Naive thymus-derived CD4-positive, alpha-beta T cell (primary cell): ENCODE measurements at regions not wholly inside any gene's neighbourhood (a gene's known extent, or its start where the extent isn't known, plus 50 kb on each side); places are given as distances from the start of the nearest gene placed in this dataset.

Source experiments
- ATAC-seq: fragments of 150-1000 bp; cut with Tn5 transposase; 2 replicates; pipeline ENCODE4 v1.10.0; 2021; ENCODE audit warnings: mild to moderate bottlenecking, moderate library complexity
- CTCF ChIA-PET: fragments of 350-600 bp; sonication (Branson Sonifier 250); formaldehyde crosslinking; loops from one replicate; lab custom pipeline; 2021; ENCODE audit warnings: antibody characterized with exemption; lab: Charles Lee
- POLR2A ChIA-PET: fragments of 350-600 bp; sonication (Branson Sonifier 250); formaldehyde crosslinking; loops from one replicate; lab custom pipeline; 2021; ENCODE audit warnings: antibody characterized with exemption, inconsistent platforms; lab: Charles Lee
- DNase-seq, 9 donors: peaks; one replicate each; pipeline versions ENCODE4 v3.0.0 to v3.0.0-alpha.2; 2020 to 2022; ENCODE audit warnings: mixed read lengths in 1 of 9
- H3K27ac ChIP-seq: one replicate; pipeline ENCODE4 v1.7.0; 2013; ENCODE audit warnings: mild to moderate bottlenecking, low read depth, low read length, moderate library complexity
- H3K27me3 ChIP-seq, 2 donors: one replicate each; pipeline ENCODE4 v1.7.0; 2013; ENCODE audit warnings: low read length in 2 of 2, mild to moderate bottlenecking in 2 of 2, moderate library complexity in 2 of 2; ENCODE audit not compliant: control insufficient read depth in 2 of 2, insufficient read depth in 2 of 2
- H3K36me3 ChIP-seq, 3 experiments: 1 replicate in 2 of 3; 2 replicates in 1 of 3; pipeline ENCODE4 v1.7.0; 2013; ENCODE audit warnings: low read length in 3 of 3, mild to moderate bottlenecking in 3 of 3, moderate library complexity in 1 of 3; ENCODE audit not compliant: insufficient read depth in 3 of 3, control insufficient read depth in 2 of 3
- H3K4me1 ChIP-seq, 2 donors: one replicate each; pipeline ENCODE4 v1.7.0; 2013; ENCODE audit warnings: low read length in 2 of 2, mild to moderate bottlenecking in 2 of 2, moderate library complexity in 1 of 2; ENCODE audit not compliant: control insufficient read depth in 2 of 2, insufficient read depth in 2 of 2
- H3K4me3 ChIP-seq: 2 replicates; pipeline ENCODE4 v1.7.0; 2013; ENCODE audit warnings: mild to moderate bottlenecking, low read length
- H3K9me3 ChIP-seq, 3 experiments: 1 replicate in 2 of 3; 2 replicates in 1 of 3; pipeline ENCODE4 v1.7.0; 2013; ENCODE audit warnings: low read length in 3 of 3; ENCODE audit not compliant: control insufficient read depth in 2 of 3
- H3K27ac Mint-ChIP-seq, 9 donors: one replicate each; pipeline ENCODE4 v1.8.0; 2020 to 2022; ENCODE audit warnings: mixed read lengths in 9 of 9, mild to moderate bottlenecking in 8 of 9, moderate library complexity in 5 of 9, inconsistent platforms in 2 of 9
- H3K27me3 Mint-ChIP-seq, 5 donors: one replicate each; pipeline ENCODE4 v1.8.0; 2021 to 2022; ENCODE audit warnings: mixed read lengths in 5 of 5, mild to moderate bottlenecking in 1 of 5
- H3K36me3 Mint-ChIP-seq, 5 donors: one replicate each; pipeline ENCODE4 v1.8.0; 2020 to 2022; ENCODE audit warnings: mixed read lengths in 5 of 5, mild to moderate bottlenecking in 3 of 5, inconsistent platforms in 1 of 5
- H3K4me1 Mint-ChIP-seq, 7 donors: one replicate each; pipeline ENCODE4 v1.8.0; 2020 to 2022; ENCODE audit warnings: mixed read lengths in 7 of 7, mild to moderate bottlenecking in 3 of 7, inconsistent platforms in 1 of 7
- H3K4me3 Mint-ChIP-seq, 10 donors: one replicate each; pipeline ENCODE4 v1.8.0; 2020 to 2022; ENCODE audit warnings: mild to moderate bottlenecking in 10 of 10, mixed read lengths in 10 of 10, moderate library complexity in 6 of 10, inconsistent platforms in 2 of 10
- H3K9me3 Mint-ChIP-seq, 11 donors: one replicate each; pipeline ENCODE4 v1.8.0; 2020 to 2022; ENCODE audit warnings: mixed read lengths in 11 of 11, mild to moderate bottlenecking in 4 of 11, inconsistent platforms in 1 of 11, moderate library complexity in 1 of 11
- intact Hi-C, 2 donors: fragments of 100-400 bp; cut with micrococcal nuclease; formaldehyde crosslinking; loops; one replicate each; pipeline ENCODE4 v1.15.1; 2023

DNA sequence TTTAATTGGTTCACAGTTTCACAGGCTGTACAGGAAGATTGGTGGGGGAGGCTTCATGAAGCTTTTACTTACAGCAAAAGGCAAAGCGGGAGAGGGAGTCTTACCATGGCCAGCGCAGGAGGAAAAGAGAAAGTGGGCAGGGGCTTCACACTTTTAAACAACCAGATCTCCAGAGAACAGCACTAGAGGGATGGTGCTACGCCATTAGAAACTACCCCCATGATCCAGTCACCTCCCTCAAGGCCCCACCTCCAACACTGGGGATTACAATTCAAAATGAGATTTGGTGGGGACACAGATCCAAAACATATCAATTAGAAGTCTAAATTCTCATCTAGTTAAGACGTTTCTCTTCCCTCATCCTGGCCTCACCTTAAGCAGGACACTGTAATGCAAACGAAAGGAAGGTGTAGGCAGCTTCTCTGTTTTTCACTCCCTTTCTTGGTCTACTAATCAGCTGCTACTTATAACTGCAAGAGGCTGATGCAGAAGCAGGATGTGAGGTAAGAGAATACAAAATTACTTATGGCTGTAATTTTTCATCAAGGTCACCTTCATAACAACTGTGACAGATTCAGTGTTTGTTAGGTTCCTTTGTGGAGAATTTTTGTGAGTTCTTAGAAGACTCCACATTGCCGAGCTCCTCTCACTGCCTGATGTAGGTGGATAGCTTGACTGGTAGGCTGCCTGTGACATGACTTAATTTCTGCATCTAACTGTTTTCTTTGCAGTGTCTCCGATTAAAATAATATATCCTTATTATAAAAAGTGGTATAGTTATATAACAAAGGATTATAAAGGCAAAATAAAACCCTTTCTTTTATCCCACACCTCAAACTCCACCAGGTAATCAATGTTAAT lies 255.1 kb downstream of the IL15 start:
- ATAC-seq = no peak
- POLR2A ChIA-PET = no interaction called here
- CTCF ChIA-PET = no interaction called here
- no peak for DNase-seq
- H3K27ac Mint-ChIP-seq = no peak overlapping the region
- H3K4me3 Mint-ChIP-seq = no peak overlapping the region
- Histone ChIP-seq H3K9me3 (no peaks in the 10 kb centered on the region), H3K4me1 (no peaks in the 10 kb centered on the region), H3K27ac (no peak overlapping the region), H3K36me3 (no peaks in the 10 kb centered on the region), H3K4me3 (no peak overlapping the region), H3K27me3 (no peaks in the 10 kb centered on the region)
- intact Hi-C loops = no loop called here
- H3K4me1 Mint-ChIP-seq = no peaks in the 10 kb centered on the region
- H3K36me3 Mint-ChIP-seq = no peaks in the 10 kb centered on the region
- peaks cover 0 to 9% (median 0%) of the 10 kb centered on the region in 5 donors for H3K27me3 Mint-ChIP-seq
- H3K9me3 Mint-ChIP-seq = no peaks in the 10 kb centered on the region

GRCh38 chr4:141896687-141897086 lies 260.3 kb downstream of the IL15 start:
- Mint-ChIP-seq H3K27me3 (peaks cover 0 to 5% (median 0%) of the 10 kb centered on the region in 5 donors), H3K36me3 (no peaks in the 10 kb centered on the region), H3K9me3 (no peaks in the 10 kb centered on the region), H3K4me3 (no peak overlapping the region), H3K27ac (no peak overlapping the region), H3K4me1 (peaks cover 0 to 6% (median 0%) of the 10 kb centered on the region in 7 donors)
- Histone ChIP-seq H3K27me3 (no peaks in the 10 kb centered on the region), H3K9me3 (no peaks in the 10 kb centered on the region), H3K4me3 (no peak overlapping the region), H3K27ac (no peak overlapping the region), H3K4me1 (no peaks in the 10 kb centered on the region), H3K36me3 (no peaks in the 10 kb centered on the region)
- intact Hi-C loops = no loop called here
- POLR2A ChIA-PET = no interaction called here
- CTCF ChIA-PET = no interaction called here
- ATAC-seq (no peak), DNase-seq (no peak)

GRCh38 chr4:141898346-141898745 lies 262.0 kb downstream of the IL15 start:
- Mint-ChIP-seq H3K27me3 (peaks cover 0 to 5% (median 0%) of the 10 kb centered on the region in 5 donors), H3K4me3 (no peak overlapping the region), H3K36me3 (no peaks in the 10 kb centered on the region), H3K27ac (no peak overlapping the region), H3K9me3 (no peaks in the 10 kb centered on the region), H3K4me1 (peaks cover 0 to 6% (median 0%) of the 10 kb centered on the region in 7 donors)
- ATAC-seq = no peak
- DNase-seq = no peak
- H3K4me1 ChIP-seq = no peaks in the 10 kb centered on the region
- no peak overlapping the region for H3K27ac ChIP-seq
- no peak overlapping the region for H3K4me3 ChIP-seq
- CTCF ChIA-PET = no interaction called here
- H3K27me3 ChIP-seq = no peaks in the 10 kb centered on the region
- POLR2A ChIA-PET = no interaction called here
- H3K36me3 ChIP-seq = no peaks in the 10 kb centered on the region
- H3K9me3 ChIP-seq = no peaks in the 10 kb centered on the region
- intact Hi-C loops = no loop called here

GRCh38 chr4:141899103-141899502 lies 262.7 kb downstream of the IL15 start:
- ATAC-seq (no peak), DNase-seq (no peak)
- no peaks in the 10 kb centered on the region for H3K9me3 Mint-ChIP-seq
- H3K4me3 Mint-ChIP-seq = no peak overlapping the region
- no peaks in the 10 kb centered on the region for H3K27me3 ChIP-seq
- H3K27ac ChIP-seq = no peak overlapping the region
- H3K9me3 ChIP-seq = no peaks in the 10 kb centered on the region
- no peaks in the 10 kb centered on the region for H3K36me3 ChIP-seq
- no peak overlapping the region for H3K27ac Mint-ChIP-seq
- ChIA-PET CTCF (no interaction called here), POLR2A (no interaction called here)
- peaks cover 0 to 6% (median 0%) of the 10 kb centered on the region in 7 donors for H3K4me1 Mint-ChIP-seq
- no peak overlapping the region for H3K4me3 ChIP-seq
- H3K4me1 ChIP-seq = no peaks in the 10 kb centered on the region
- H3K36me3 Mint-ChIP-seq = no peaks in the 10 kb centered on the region
- intact Hi-C loops = no loop called here
- H3K27me3 Mint-ChIP-seq = peaks cover 0 to 5% (median 0%) of the 10 kb centered on the region in 5 donors

GRCh38 chr4:141899541-141899940 lies 263.2 kb downstream of the IL15 start:
- Histone ChIP-seq H3K36me3 (no peaks in the 10 kb centered on the region), H3K4me1 (no peaks in the 10 kb centered on the region), H3K4me3 (no peak overlapping the region), H3K27ac (no peak overlapping the region), H3K9me3 (no peaks in the 10 kb centered on the region), H3K27me3 (no peaks in the 10 kb centered on the region)
- Mint-ChIP-seq H3K27ac (no peak overlapping the region), H3K9me3 (no peaks in the 10 kb centered on the region), H3K36me3 (no peaks in the 10 kb centered on the region), H3K4me1 (peaks cover 0 to 6% (median 0%) of the 10 kb centered on the region in 7 donors), H3K4me3 (no peak overlapping the region), H3K27me3 (peaks cover 0 to 5% (median 0%) of the 10 kb centered on the region in 5 donors)
- ChIA-PET CTCF (no interaction called here), POLR2A (no interaction called here)
- ATAC-seq (no peak), DNase-seq (no peak)
- intact Hi-C loops = no loop called here

DNA sequence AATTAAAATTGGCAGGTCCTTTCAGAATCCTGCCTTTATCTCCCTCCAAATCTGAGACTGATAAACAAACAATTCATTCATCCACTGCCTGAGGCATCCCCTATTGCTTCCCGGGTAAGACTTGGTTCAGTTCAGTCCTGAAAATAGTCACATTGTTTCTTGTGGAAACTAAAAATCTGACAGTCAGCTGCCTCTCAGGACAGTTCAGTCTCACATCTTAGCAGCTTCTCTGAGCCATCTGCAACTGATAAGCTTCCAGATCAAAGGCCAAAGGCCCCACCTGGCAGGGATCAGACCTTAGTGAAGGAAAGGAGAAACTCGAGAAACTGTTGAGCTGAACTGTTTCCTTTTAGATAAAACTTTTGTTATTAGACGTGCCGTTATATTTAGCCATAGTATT lies 264.5 kb downstream of the IL15 start:
- H3K27me3 ChIP-seq = no peaks in the 10 kb centered on the region
- CTCF ChIA-PET = no interaction called here
- no peaks in the 10 kb centered on the region for H3K9me3 Mint-ChIP-seq
- H3K36me3 ChIP-seq = no peaks in the 10 kb centered on the region
- H3K27ac Mint-ChIP-seq = no peak overlapping the region
- no peaks in the 10 kb centered on the region for H3K9me3 ChIP-seq
- no peak for ATAC-seq
- no peak overlapping the region for H3K27ac ChIP-seq
- H3K4me3 ChIP-seq = no peak overlapping the region
- peaks cover 0 to 10% (median 0%) of the 10 kb centered on the region in 5 donors for H3K27me3 Mint-ChIP-seq
- DNase-seq = no peak
- no peaks in the 10 kb centered on the region for H3K36me3 Mint-ChIP-seq
- intact Hi-C loops = no loop called here
- peaks cover 0 to 6% (median 0%) of the 10 kb centered on the region in 7 donors for H3K4me1 Mint-ChIP-seq
- no peak overlapping the region for H3K4me3 Mint-ChIP-seq
- POLR2A ChIA-PET = no interaction called here
- H3K4me1 ChIP-seq = no peaks in the 10 kb centered on the region

- Mint-ChIP-seq H3K27ac (no peak overlapping the region), H3K9me3 (no peaks in the 10 kb centered on the region), H3K36me3 (no peaks in the 10 kb centered on the region), H3K4me1 (no peaks in the 10 kb centered on the region), H3K4me3 (no peak overlapping the region), H3K27me3 (peaks cover 3 to 10% (median 6%) of the 10 kb centered on the region in 5 donors)
- intact Hi-C loops = no loop called here
- Histone ChIP-seq H3K9me3 (no peaks in the 10 kb centered on the region), H3K4me3 (no peak overlapping the region), H3K36me3 (no peaks in the 10 kb centered on the region), H3K4me1 (no peaks in the 10 kb centered on the region), H3K27ac (no peak overlapping the region), H3K27me3 (no peaks in the 10 kb centered on the region)
- POLR2A ChIA-PET = no interaction called here
- ATAC-seq (no peak), DNase-seq (no peak)
- CTCF ChIA-PET = no interaction called here
Measured at GRCh38 chr4:141905751-141906150, 269.4 kb downstream of the IL15 start.
